DND-41 (cell line): ENCODE measurements at regions not wholly inside any gene's neighbourhood (a gene's known extent, or its start where the extent isn't known, plus 50 kb on each side); places are given as distances from the start of the nearest gene placed in this dataset.

ENCODE experiments used
- EZH2 ChIP-seq: IDR thresholded peaks from 3 replicates; pipeline ENCODE4 v1.6.1; 2012; ENCODE audit warnings: borderline replicate concordance, low read depth, mild to moderate bottlenecking, moderate library complexity, low read length, inconsistent platforms; ENCODE audit not compliant: severe bottlenecking
- TF ChIP-seq, protein P1 (sequence below): IDR thresholded peaks from 2 replicates; pipeline ENCODE4 v1.5.1; 2012; ENCODE audit warnings: borderline replicate concordance, low read length, moderate library complexity, mild to moderate bottlenecking; ENCODE audit not compliant: poor library complexity, severe bottlenecking; ENCODE audit errors: extremely low read depth

GRCh38 chr2:8588831-8589191, 93.0 kb upstream of the ID2 start:
- TF ChIP-seq, protein P1, sequence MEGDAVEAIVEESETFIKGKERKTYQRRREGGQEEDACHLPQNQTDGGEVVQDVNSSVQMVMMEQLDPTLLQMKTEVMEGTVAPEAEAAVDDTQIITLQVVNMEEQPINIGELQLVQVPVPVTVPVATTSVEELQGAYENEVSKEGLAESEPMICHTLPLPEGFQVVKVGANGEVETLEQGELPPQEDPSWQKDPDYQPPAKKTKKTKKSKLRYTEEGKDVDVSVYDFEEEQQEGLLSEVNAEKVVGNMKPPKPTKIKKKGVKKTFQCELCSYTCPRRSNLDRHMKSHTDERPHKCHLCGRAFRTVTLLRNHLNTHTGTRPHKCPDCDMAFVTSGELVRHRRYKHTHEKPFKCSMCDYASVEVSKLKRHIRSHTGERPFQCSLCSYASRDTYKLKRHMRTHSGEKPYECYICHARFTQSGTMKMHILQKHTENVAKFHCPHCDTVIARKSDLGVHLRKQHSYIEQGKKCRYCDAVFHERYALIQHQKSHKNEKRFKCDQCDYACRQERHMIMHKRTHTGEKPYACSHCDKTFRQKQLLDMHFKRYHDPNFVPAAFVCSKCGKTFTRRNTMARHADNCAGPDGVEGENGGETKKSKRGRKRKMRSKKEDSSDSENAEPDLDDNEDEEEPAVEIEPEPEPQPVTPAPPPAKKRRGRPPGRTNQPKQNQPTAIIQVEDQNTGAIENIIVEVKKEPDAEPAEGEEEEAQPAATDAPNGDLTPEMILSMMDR = no peak
- no peak for TF ChIP-seq EZH2
